ENCODE measurements at regions not wholly inside any gene's neighbourhood (a gene's known extent, or its start where the extent isn't known, plus 50 kb on each side); places are given as distances from the start of the nearest gene placed in this dataset.

GRCh38 chr3:83953417-83954089 is 1005.2 kb upstream of the CADM2 start:
- Mint-ChIP-seq H3K4me1 (no peaks in the 10 kb centered on the region), H3K4me3 (no peak overlapping the region), H3K27ac (no peak overlapping the region), H3K36me3 (ENCODE audit: low read depth) (no peaks in the 10 kb centered on the region), H3K9me3 (no peaks in the 10 kb centered on the region), H3K27me3 (ENCODE audit: insufficient read depth) (no peaks in the 10 kb centered on the region)
- Histone ChIP-seq H3K4me1 (ENCODE audit: control insufficient read depth, insufficient read depth, low read length) (no peaks in the 10 kb centered on the region), H3K36me3 (ENCODE audit: control insufficient read depth, insufficient read depth, low read length) (no peaks in the 10 kb centered on the region), H3K9me3 (ENCODE audit: control insufficient read depth, low read length) (no peaks in the 10 kb centered on the region), H3K4me3 (ENCODE audit: low read length) (no peak overlapping the region), H3K27me3 (ENCODE audit: control insufficient read depth, insufficient read depth, low read length, poor library complexity, severe bottlenecking) (no peaks in the 10 kb centered on the region), H3K27ac (ENCODE audit: low read depth, low read length) (peak overlapping the region; percentile 32), H3K9ac (ENCODE audit: extremely low read depth, low read length, poor library complexity, severe bottlenecking) (no peak overlapping the region)
- DNase-seq: no peak
- 85% methylated on average over 3 of the region's 3 CpGs; no CpG with 5 or more reads in 1 of the 2 experiments for WGBS, 2 experiments (ENCODE audit: insufficient coverage in 1 of 2, insufficient read length in 1 of 2)
- no peak for TF ChIP-seq CTCF (conservative IDR thresholded peaks at IDR 0.05)

- H3K36me3 ChIP-seq (ENCODE audit: control insufficient read depth, insufficient read depth, low read length): no peaks in the 10 kb centered on the region
Observed at GRCh38 chr3:83956431-83956830, 1002.4 kb upstream of the CADM2 start.

GRCh38 chr3:83968356-83968755 is 990.4 kb upstream of the CADM2 start:
- 90 to 94% methylated on average over 5 to 7 of the region's 7 CpGs for WGBS, 2 experiments (ENCODE audit: insufficient coverage in 1 of 2, insufficient read length in 1 of 2)
- no peak for DNase-seq
- H3K36me3 ChIP-seq (ENCODE audit: control insufficient read depth, insufficient read depth, low read length): no peaks in the 10 kb centered on the region
- Mint-ChIP-seq H3K9me3 (no peaks in the 10 kb centered on the region), H3K4me3 (no peak overlapping the region), H3K27ac (no peak overlapping the region), H3K4me1 (peaks cover 4% of the 10 kb centered on the region), H3K27me3 (ENCODE audit: insufficient read depth) (no peaks in the 10 kb centered on the region), H3K36me3 (ENCODE audit: low read depth) (no peaks in the 10 kb centered on the region)
- no peak overlapping the region for H3K4me3 ChIP-seq (ENCODE audit: low read length)
- H3K4me1 ChIP-seq (ENCODE audit: control insufficient read depth, insufficient read depth, low read length): peaks cover 3% of the 10 kb centered on the region
- no peak for TF ChIP-seq CTCF (conservative IDR thresholded peaks at IDR 0.05)
- no peaks in the 10 kb centered on the region for H3K27me3 ChIP-seq (ENCODE audit: control insufficient read depth, insufficient read depth, low read length, poor library complexity, severe bottlenecking)
- H3K27ac ChIP-seq (ENCODE audit: low read depth, low read length): no peak overlapping the region
- no peak overlapping the region for H3K9ac ChIP-seq (ENCODE audit: extremely low read depth, low read length, poor library complexity, severe bottlenecking)
- H3K9me3 ChIP-seq (ENCODE audit: control insufficient read depth, low read length): no peaks in the 10 kb centered on the region

More at GRCh38 chr3:83956431-83956830, 1002.4 kb upstream of the CADM2 start:
- no peak for DNase-seq
- H3K9me3 ChIP-seq (ENCODE audit: control insufficient read depth, low read length): no peaks in the 10 kb centered on the region
- TF ChIP-seq CTCF (conservative IDR thresholded peaks at IDR 0.05): no peak
- Mint-ChIP-seq H3K9me3 (no peaks in the 10 kb centered on the region), H3K4me3 (no peak overlapping the region), H3K27me3 (ENCODE audit: insufficient read depth) (no peaks in the 10 kb centered on the region), H3K36me3 (ENCODE audit: low read depth) (no peaks in the 10 kb centered on the region), H3K27ac (no peak overlapping the region), H3K4me1 (no peaks in the 10 kb centered on the region)
- H3K9ac ChIP-seq (ENCODE audit: extremely low read depth, low read length, poor library complexity, severe bottlenecking): no peak overlapping the region
- no peak overlapping the region for H3K27ac ChIP-seq (ENCODE audit: low read depth, low read length)
- H3K27me3 ChIP-seq (ENCODE audit: control insufficient read depth, insufficient read depth, low read length, poor library complexity, severe bottlenecking): no peaks in the 10 kb centered on the region
- 93% methylated on average over 2 to 3 of the region's 3 CpGs for WGBS, 2 experiments (ENCODE audit: insufficient coverage in 1 of 2, insufficient read length in 1 of 2)
- H3K4me3 ChIP-seq (ENCODE audit: low read length): no peak overlapping the region
- no peaks in the 10 kb centered on the region for H3K4me1 ChIP-seq (ENCODE audit: control insufficient read depth, insufficient read depth, low read length)
